HCT116 (cell line): ENCODE measurements at regions not wholly inside any gene's neighbourhood (a gene's known extent, or its start where the extent isn't known, plus 50 kb on each side); places are given as distances from the start of the nearest gene placed in this dataset.

ENCODE experiments used
- ATAC-seq: fragments of 200-7000 bp; cut with Tn5 transposase; 2 replicates; pipeline ENCODE4 v1.9.1; 2020; ENCODE audit warnings: mild to moderate bottlenecking, moderate library complexity
- BruUV-seq: library from RNA; stranded (reverse); fragments of 400-500 nt; replicated peaks from 2 replicates; lab custom pipeline; 2021; lab: Mats Ljungman, UMichigan
- CTCF ChIA-PET: fragments of 300-600 bp; sonication (Branson Sonifier 250); formaldehyde crosslinking; loops from one replicate; lab custom pipeline; 2021; ENCODE audit warnings: antibody characterized with exemption; lab: Charles Lee
- POLR2A ChIA-PET: fragments of 300-600, 350-600 bp; sonication (Branson Sonifier 250); formaldehyde crosslinking; loops from one replicate; lab custom pipeline; 2021; ENCODE audit warnings: antibody characterized with exemption; lab: Charles Lee
- RAD21 ChIA-PET, 2 experiments: fragments of 300-600 bp; sonication (Branson Sonifier 250); formaldehyde crosslinking; loops; one replicate each; lab custom pipeline; 2023; ENCODE audit warnings: low total read pairs in 2 of 2; ENCODE audit not compliant: uncharacterized antibody in 2 of 2, unreplicated experiment in 2 of 2, low non-redundant PET in 1 of 2; lab: Charles Lee
- DNase-seq: peaks from one replicate; pipeline ENCODE4 v3.0.0-alpha.2; 2010; ENCODE audit warnings: low read depth, low spot score
- H2AFZ ChIP-seq: fragments of 200-600 bp; shearing (Covaris generic), sonication (generic); 2 replicates; pipeline ENCODE4 v1.6.1; 2017; ENCODE audit warnings: low read depth, mixed run types, mixed read lengths, antibody characterized with exemption, low read length; ENCODE audit not compliant: poor library complexity, severe bottlenecking
- H3K27ac ChIP-seq: 2 replicates; pipeline ENCODE4 v1.5.1; 2012; ENCODE audit warnings: low read depth, low read length
- H3K27me3 ChIP-seq: fragments of 200-600 bp; sonication (generic); 2 replicates; pipeline ENCODE4 v1.6.1; 2016; ENCODE audit warnings: mixed run types, low read length, mixed read lengths; ENCODE audit not compliant: insufficient read depth
- H3K36me3 ChIP-seq, 2 experiments: fragments of 200-500 bp in 1 of 2; fragments of 200-600 bp in 1 of 2; sonication (Bioruptor generic) in 1 of 2; sonication (generic) in 1 of 2; 2 replicates each; pipeline versions ENCODE4 v1.5.1 to v1.6.1; 2014 to 2016; ENCODE audit warnings: low read length in 2 of 2, inconsistent platforms in 1 of 2, mixed read lengths in 1 of 2, mixed run types in 1 of 2; ENCODE audit not compliant: insufficient read depth in 2 of 2, control insufficient read depth in 1 of 2
- H3K4me1 ChIP-seq, 2 experiments: fragments of 200-600 bp in 1 of 2; sonication (generic) in 1 of 2; 2 replicates each; pipeline versions ENCODE4 v1.5.1 to v1.6.1; 2012 to 2017; ENCODE audit warnings: low read length in 2 of 2, inconsistent platforms in 1 of 2, mild to moderate bottlenecking in 1 of 2, mixed read lengths in 1 of 2, mixed run types in 1 of 2, moderate library complexity in 1 of 2; ENCODE audit not compliant: insufficient read depth in 2 of 2, control insufficient read depth in 1 of 2
- H3K4me2 ChIP-seq: fragments of 200-600 bp; sonication (generic); 2 replicates; pipeline ENCODE4 v1.6.1; 2017; ENCODE audit warnings: mixed run types, low read length, mixed read lengths
- H3K4me3 ChIP-seq, 2 experiments: fragments of 200-600 bp in 1 of 2; sonication (generic) in 1 of 2; replicated peaks in 1 of 2; 2 replicates each; pipeline ENCODE4 v1.5.1; 2011 to 2016; ENCODE audit warnings: low read length in 2 of 2, control low read depth in 1 of 2, low read depth in 1 of 2, mild to moderate bottlenecking in 1 of 2, mixed read lengths in 1 of 2, mixed run types in 1 of 2
- H3K79me2 ChIP-seq: fragments of 200-600 bp; sonication (generic); 2 replicates; pipeline ENCODE4 v1.6.1; 2017; ENCODE audit warnings: mild to moderate bottlenecking, mixed run types, low read length, moderate library complexity, mixed read lengths; ENCODE audit not compliant: insufficient read depth
- H3K9ac ChIP-seq: fragments of 200-600 bp; sonication (generic); 2 replicates; pipeline ENCODE4 v1.6.1; 2016; ENCODE audit warnings: low read length, mixed read lengths
- H3K9me2 ChIP-seq: fragments of 200-600 bp; sonication (generic), shearing (Covaris generic); 2 replicates; pipeline ENCODE4 v1.6.1; 2017; ENCODE audit warnings: mixed run types, mild to moderate bottlenecking, moderate library complexity; ENCODE audit not compliant: insufficient read depth
- H3K9me3 ChIP-seq, 2 experiments: fragments of 200-500 bp in 1 of 2; fragments of 200-600 bp in 1 of 2; sonication (Bioruptor generic) in 1 of 2; sonication (generic) in 1 of 2; 2 replicates each; pipeline ENCODE4 v1.6.1; 2014 to 2017; ENCODE audit warnings: low read length in 2 of 2, mixed read lengths in 2 of 2, inconsistent platforms in 1 of 2, low read depth in 1 of 2, mild to moderate bottlenecking in 1 of 2, mixed run types in 1 of 2, moderate library complexity in 1 of 2; ENCODE audit not compliant: control insufficient read depth in 1 of 2, insufficient read depth in 1 of 2
- H4K20me1 ChIP-seq: fragments of 200-600 bp; sonication (generic), shearing (Covaris generic); 2 replicates; pipeline ENCODE4 v1.6.1; 2017; ENCODE audit warnings: mixed run types, mild to moderate bottlenecking, moderate library complexity; ENCODE audit not compliant: insufficient read depth
- ELF1 ChIP-seq: IDR thresholded peaks from 2 replicates; pipeline ENCODE4 v1.6.1; 2012; ENCODE audit warnings: low read depth, borderline replicate concordance
- FOSL1 ChIP-seq: IDR thresholded peaks from 2 replicates; pipeline ENCODE4 v1.6.1; 2012; ENCODE audit warnings: low read depth
- POLR2A ChIP-seq: IDR thresholded peaks from 2 replicates; pipeline ENCODE4 v1.7.0; 2011; ENCODE audit warnings: borderline replicate concordance; ENCODE audit not compliant: insufficient read depth, insufficient read length; ENCODE audit errors: extremely low read depth
- SRF ChIP-seq: IDR thresholded peaks from 2 replicates; pipeline ENCODE4 v1.6.1; 2012; ENCODE audit warnings: low read depth
- TCF7L2 ChIP-seq: IDR thresholded peaks from 2 replicates; pipeline ENCODE4 v1.7.0; 2011; ENCODE audit warnings: borderline replicate concordance, inconsistent platforms; ENCODE audit not compliant: insufficient read depth, insufficient read length; ENCODE audit errors: extremely low read depth
- ZBTB33 ChIP-seq: IDR thresholded peaks from 2 replicates; pipeline ENCODE4 v1.6.1; 2011; ENCODE audit warnings: mild to moderate bottlenecking, low read length, moderate library complexity; ENCODE audit not compliant: insufficient replicate concordance; ENCODE audit errors: extremely low read depth
- ZNF274 ChIP-seq: fragments of 200-500 bp; sonication (Bioruptor generic); IDR thresholded peaks from 2 replicates; pipeline ENCODE4 v1.6.1; 2014; ENCODE audit warnings: mild to moderate bottlenecking, low read depth, low read length, inconsistent platforms
- intact Hi-C: fragments of 100-400 bp; cut with micrococcal nuclease; formaldehyde crosslinking; loops from 2 replicates; pipeline ENCODE4 v1.10.0; 2022
- TF ChIP-seq, protein P1 (sequence below), 3 experiments: fragments of 200-600 bp in 1 of 3; sonication (generic) in 1 of 3; IDR thresholded peaks in 2 of 3; conservative IDR thresholded peaks in 1 of 3; 2 replicates each; pipeline ENCODE4 v1.5.1; 2012 to 2017; ENCODE audit warnings: low read depth in 2 of 3, low read length in 2 of 3, antibody characterized with exemption in 1 of 3, borderline replicate concordance in 1 of 3, control low read depth in 1 of 3, mild to moderate bottlenecking in 1 of 3, mixed read lengths in 1 of 3, mixed run types in 1 of 3, moderate library complexity in 1 of 3; ENCODE audit not compliant: insufficient read depth in 1 of 3
- TF ChIP-seq, protein P2 (sequence below): IDR thresholded peaks from 2 replicates; pipeline ENCODE4 v1.6.1; 2012; ENCODE audit warnings: low read depth
- TF ChIP-seq, protein P3 (sequence below): IDR thresholded peaks from 2 replicates; pipeline ENCODE4 v1.6.1; 2012

DNA sequence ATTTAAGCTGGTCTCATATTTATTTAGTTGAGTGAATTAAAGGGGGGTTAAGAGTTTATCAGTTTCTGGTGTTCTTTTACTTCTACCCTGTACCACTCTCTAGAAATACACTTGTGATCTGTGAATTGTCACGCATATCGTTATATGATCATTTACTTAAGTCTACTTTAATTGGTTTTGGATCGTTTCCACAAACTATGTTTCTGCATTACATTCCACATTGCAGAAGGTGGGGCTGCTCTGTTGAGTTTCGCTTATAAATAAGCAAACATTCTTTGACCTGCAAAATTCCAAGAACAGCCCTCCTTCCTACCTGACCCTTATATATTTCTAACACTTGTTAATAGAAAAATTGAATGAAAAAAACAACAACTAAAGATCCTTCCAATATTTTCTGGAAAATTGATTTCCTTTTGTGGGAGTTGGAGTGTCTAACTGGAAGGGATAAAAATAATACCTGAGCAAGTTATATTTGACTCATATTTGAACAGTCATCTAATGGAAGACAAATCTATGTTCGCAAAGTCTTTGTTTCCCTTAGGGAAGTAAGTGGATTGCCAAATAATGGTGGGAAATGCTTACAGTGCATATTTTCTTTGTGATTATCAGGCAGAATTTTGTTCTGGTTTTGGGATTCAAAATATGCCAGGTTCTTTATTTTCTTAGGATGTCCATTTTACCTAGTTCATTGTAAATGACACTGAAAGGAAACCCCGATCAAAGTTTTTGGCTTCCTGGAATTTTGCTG is 152.7 kb downstream of the RELL1 start:
- POLR2A ChIA-PET, result no interaction called here
- H3K27ac ChIP-seq, result no peak overlapping the region
- DNase-seq, result no peak

More for the DNA sequence above, 152.7 kb downstream of the RELL1 start:
- H3K9me2 ChIP-seq, result no peaks in the 10 kb centered on the region
- intact Hi-C loops, result no loop called here
- no TSS peak for BruUV-seq
- no peak overlapping the region for H3K9ac ChIP-seq
- H4K20me1 ChIP-seq, result no peaks in the 10 kb centered on the region
- RAD21 ChIA-PET, result no interaction called here
- TF ChIP-seq SRF (no peak), ELF1 (no peak), TCF7L2 (no peak), ZBTB33 (no peak), ZNF274 (no peak), POLR2A (no peak), FOSL1 (no peak)
- TF ChIP-seq, protein P1, sequence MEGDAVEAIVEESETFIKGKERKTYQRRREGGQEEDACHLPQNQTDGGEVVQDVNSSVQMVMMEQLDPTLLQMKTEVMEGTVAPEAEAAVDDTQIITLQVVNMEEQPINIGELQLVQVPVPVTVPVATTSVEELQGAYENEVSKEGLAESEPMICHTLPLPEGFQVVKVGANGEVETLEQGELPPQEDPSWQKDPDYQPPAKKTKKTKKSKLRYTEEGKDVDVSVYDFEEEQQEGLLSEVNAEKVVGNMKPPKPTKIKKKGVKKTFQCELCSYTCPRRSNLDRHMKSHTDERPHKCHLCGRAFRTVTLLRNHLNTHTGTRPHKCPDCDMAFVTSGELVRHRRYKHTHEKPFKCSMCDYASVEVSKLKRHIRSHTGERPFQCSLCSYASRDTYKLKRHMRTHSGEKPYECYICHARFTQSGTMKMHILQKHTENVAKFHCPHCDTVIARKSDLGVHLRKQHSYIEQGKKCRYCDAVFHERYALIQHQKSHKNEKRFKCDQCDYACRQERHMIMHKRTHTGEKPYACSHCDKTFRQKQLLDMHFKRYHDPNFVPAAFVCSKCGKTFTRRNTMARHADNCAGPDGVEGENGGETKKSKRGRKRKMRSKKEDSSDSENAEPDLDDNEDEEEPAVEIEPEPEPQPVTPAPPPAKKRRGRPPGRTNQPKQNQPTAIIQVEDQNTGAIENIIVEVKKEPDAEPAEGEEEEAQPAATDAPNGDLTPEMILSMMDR (IDR thresholded peaks at IDR 0.05 in 2 of 3, conservative IDR thresholded peaks at IDR 0.05 in 1 of 3; ENCODE audit: borderline replicate concordance in 1 of 3, insufficient read depth in 1 of 3, low read depth in 2 of 3, low read length in 2 of 3), result no peak
- TF ChIP-seq, protein P2, sequence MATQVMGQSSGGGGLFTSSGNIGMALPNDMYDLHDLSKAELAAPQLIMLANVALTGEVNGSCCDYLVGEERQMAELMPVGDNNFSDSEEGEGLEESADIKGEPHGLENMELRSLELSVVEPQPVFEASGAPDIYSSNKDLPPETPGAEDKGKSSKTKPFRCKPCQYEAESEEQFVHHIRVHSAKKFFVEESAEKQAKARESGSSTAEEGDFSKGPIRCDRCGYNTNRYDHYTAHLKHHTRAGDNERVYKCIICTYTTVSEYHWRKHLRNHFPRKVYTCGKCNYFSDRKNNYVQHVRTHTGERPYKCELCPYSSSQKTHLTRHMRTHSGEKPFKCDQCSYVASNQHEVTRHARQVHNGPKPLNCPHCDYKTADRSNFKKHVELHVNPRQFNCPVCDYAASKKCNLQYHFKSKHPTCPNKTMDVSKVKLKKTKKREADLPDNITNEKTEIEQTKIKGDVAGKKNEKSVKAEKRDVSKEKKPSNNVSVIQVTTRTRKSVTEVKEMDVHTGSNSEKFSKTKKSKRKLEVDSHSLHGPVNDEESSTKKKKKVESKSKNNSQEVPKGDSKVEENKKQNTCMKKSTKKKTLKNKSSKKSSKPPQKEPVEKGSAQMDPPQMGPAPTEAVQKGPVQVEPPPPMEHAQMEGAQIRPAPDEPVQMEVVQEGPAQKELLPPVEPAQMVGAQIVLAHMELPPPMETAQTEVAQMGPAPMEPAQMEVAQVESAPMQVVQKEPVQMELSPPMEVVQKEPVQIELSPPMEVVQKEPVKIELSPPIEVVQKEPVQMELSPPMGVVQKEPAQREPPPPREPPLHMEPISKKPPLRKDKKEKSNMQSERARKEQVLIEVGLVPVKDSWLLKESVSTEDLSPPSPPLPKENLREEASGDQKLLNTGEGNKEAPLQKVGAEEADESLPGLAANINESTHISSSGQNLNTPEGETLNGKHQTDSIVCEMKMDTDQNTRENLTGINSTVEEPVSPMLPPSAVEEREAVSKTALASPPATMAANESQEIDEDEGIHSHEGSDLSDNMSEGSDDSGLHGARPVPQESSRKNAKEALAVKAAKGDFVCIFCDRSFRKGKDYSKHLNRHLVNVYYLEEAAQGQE, result no peak
- TF ChIP-seq, protein P3, sequence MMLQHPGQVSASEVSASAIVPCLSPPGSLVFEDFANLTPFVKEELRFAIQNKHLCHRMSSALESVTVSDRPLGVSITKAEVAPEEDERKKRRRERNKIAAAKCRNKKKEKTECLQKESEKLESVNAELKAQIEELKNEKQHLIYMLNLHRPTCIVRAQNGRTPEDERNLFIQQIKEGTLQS, result no peak
- no peaks in the 10 kb centered on the region for H3K79me2 ChIP-seq
- no peaks in the 10 kb centered on the region for H3K4me1 ChIP-seq
- no peaks in the 10 kb centered on the region for H3K36me3 ChIP-seq
- H3K9me3 ChIP-seq, result no peaks in the 10 kb centered on the region
- no peak overlapping the region for H3K4me3 ChIP-seq
- no peaks in the 10 kb centered on the region for H3K27me3 ChIP-seq
- H3K4me2 ChIP-seq, result no peak overlapping the region
- H2AFZ ChIP-seq, result no peak overlapping the region
- CTCF ChIA-PET, result no interaction called here
- ATAC-seq, result no peak
